Suppressor macrophage treated with lipopolysaccharide for 4 hours (primary cell): ENCODE measurements at regions not wholly inside any gene's neighbourhood (a gene's known extent, or its start where the extent isn't known, plus 50 kb on each side); places are given as distances from the start of the nearest gene placed in this dataset.

Experiments
- DNase-seq: peaks from one replicate; pipeline ENCODE4 v3.0.0-alpha.2; 2020

- no peak for DNase-seq
Measured at GRCh38 chr6:22006795-22007194, 290.0 kb downstream of the PRL start.

- no peak for DNase-seq
Measured at GRCh38 chr6:22007469-22007868, 289.4 kb downstream of the PRL start.

GRCh38 chr6:22008248-22008836, 288.5 kb downstream of the PRL start:
- no peak for DNase-seq

- DNase-seq: no peak
Measured at GRCh38 chr6:22010102-22010501, 286.7 kb downstream of the PRL start.

GRCh38 chr6:22015216-22015615, 281.6 kb downstream of the PRL start:
- DNase-seq: no peak

GRCh38 chr6:22015944-22016343, 280.9 kb downstream of the PRL start:
- no peak for DNase-seq

- no peak for DNase-seq
Measured at GRCh38 chr6:22017272-22017671, 279.6 kb downstream of the PRL start.

GRCh38 chr6:22017766-22018165, 279.1 kb downstream of the PRL start:
- DNase-seq: no peak

- no peak for DNase-seq
Measured at GRCh38 chr6:22019857-22020256, 277.0 kb downstream of the PRL start.

- peak; percentile 47 for DNase-seq
Measured at GRCh38 chr6:22020299-22021003, 276.4 kb downstream of the PRL start.

GRCh38 chr6:22021966-22022365, 274.9 kb downstream of the PRL start:
- DNase-seq: no peak

GRCh38 chr6:22023937-22024336, 272.9 kb downstream of the PRL start:
- DNase-seq: no peak

GRCh38 chr6:22024973-22025467, 271.8 kb downstream of the PRL start:
- peak; percentile 63 for DNase-seq

- DNase-seq: peak; percentile 72
Measured at GRCh38 chr6:22025468-22026163, 271.2 kb downstream of the PRL start.

GRCh38 chr6:22026164-22026678, 270.6 kb downstream of the PRL start:
- peak; percentile 17 for DNase-seq

- no peak for DNase-seq
Measured at GRCh38 chr6:22027040-22027725, 269.7 kb downstream of the PRL start.

- DNase-seq: no peak
Measured at GRCh38 chr6:22028403-22029090, 268.3 kb downstream of the PRL start.

- no peak for DNase-seq
Measured at GRCh38 chr6:22029171-22029570, 267.7 kb downstream of the PRL start.

GRCh38 chr6:22030730-22031619, 265.9 kb downstream of the PRL start:
- no peak for DNase-seq

- no peak for DNase-seq
Measured at GRCh38 chr6:22035690-22036089, 261.1 kb downstream of the PRL start.

- no peak for DNase-seq
Measured at GRCh38 chr6:22036275-22036674, 260.6 kb downstream of the PRL start.

- no peak for DNase-seq
Measured at GRCh38 chr6:22036699-22037098, 260.1 kb downstream of the PRL start.
